HT-29 (cell line): ENCODE measurements at regions not wholly inside any gene's neighbourhood (a gene's known extent, or its start where the extent isn't known, plus 50 kb on each side); places are given as distances from the start of the nearest gene placed in this dataset.

Experiments
- DNase-seq: peaks from one replicate; pipeline ENCODE4 v3.0.0-alpha.2; 2015; ENCODE audit warnings: low spot score

GRCh38 chr16:59181821-59182420 lies 447.8 kb upstream of the GOT2 start:
- no peak for DNase-seq

- no peak for DNase-seq
Observed at GRCh38 chr16:59180083-59180476, 446.0 kb upstream of the GOT2 start.

- no peak for DNase-seq
Observed at GRCh38 chr16:59179446-59180082, 445.4 kb upstream of the GOT2 start.

GRCh38 chr16:59173408-59173831 lies 439.3 kb upstream of the GOT2 start:
- DNase-seq = no peak

GRCh38 chr16:59170099-59170712 lies 436.1 kb upstream of the GOT2 start:
- no peak for DNase-seq

- DNase-seq = no peak
Observed at GRCh38 chr16:59169168-59169567, 435.1 kb upstream of the GOT2 start.

GRCh38 chr16:59168461-59169114 lies 434.5 kb upstream of the GOT2 start:
- no peak for DNase-seq

- DNase-seq = peak; percentile 8
Observed at GRCh38 chr16:59164461-59164860, 430.3 kb upstream of the GOT2 start.

- DNase-seq = no peak
Observed at GRCh38 chr16:59163371-59164055, 429.4 kb upstream of the GOT2 start.

GRCh38 chr16:59161679-59162078 lies 427.6 kb upstream of the GOT2 start:
- no peak for DNase-seq

GRCh38 chr16:59154295-59154694 lies 420.2 kb upstream of the GOT2 start:
- DNase-seq = no peak

- no peak for DNase-seq
Observed at GRCh38 chr16:59148769-59149155, 414.6 kb upstream of the GOT2 start.

- DNase-seq = no peak
Observed at GRCh38 chr16:59148056-59148768, 414.1 kb upstream of the GOT2 start.

GRCh38 chr16:59146140-59146539 lies 412.0 kb upstream of the GOT2 start:
- no peak for DNase-seq

GRCh38 chr16:59144841-59145240 lies 410.7 kb upstream of the GOT2 start:
- no peak for DNase-seq

- DNase-seq = no peak
Observed at GRCh38 chr16:59144326-59144725, 410.2 kb upstream of the GOT2 start.

- DNase-seq = no peak
Observed at GRCh38 chr16:59126486-59126885, 392.4 kb upstream of the GOT2 start.

- DNase-seq = no peak
Observed at GRCh38 chr16:59124056-59124455, 389.9 kb upstream of the GOT2 start.

- no peak for DNase-seq
Observed at GRCh38 chr16:59123479-59123878, 389.4 kb upstream of the GOT2 start.

- no peak for DNase-seq
Observed at GRCh38 chr16:59122262-59122537, 388.1 kb upstream of the GOT2 start.

GRCh38 chr16:59121411-59122261 lies 387.5 kb upstream of the GOT2 start:
- no peak for DNase-seq
